K562 (cell line): ENCODE measurements at regions not wholly inside any gene's neighbourhood (a gene's known extent, or its start where the extent isn't known, plus 50 kb on each side); places are given as distances from the start of the nearest gene placed in this dataset.

Experiments used
- COPS2 ChIP-seq: fragments of 450-650 bp; conservative IDR thresholded peaks from 2 replicates; pipeline ENCODE4 v1.6.1; 2016; ENCODE audit warnings: mild to moderate bottlenecking, moderate library complexity
- CTCF ChIP-seq, 3 experiments: IDR thresholded peaks in 2 of 3; conservative IDR thresholded peaks in 1 of 3; 2 replicates each; pipeline ENCODE4 v1.5.1; 2011 to 2012; ENCODE audit warnings: low read length in 3 of 3, mild to moderate bottlenecking in 3 of 3, control low read depth in 2 of 3, improper control_type of control experiment in 1 of 3, inconsistent platforms in 1 of 3, low read depth in 1 of 3, mixed read lengths in 1 of 3, moderate library complexity in 1 of 3; ENCODE audit not compliant: insufficient read depth in 2 of 3
- KLF16 ChIP-seq: IDR thresholded peaks from 2 replicates; pipeline ENCODE4 v1.6.1; 2016; ENCODE audit warnings: antibody characterized with exemption
- MAZ ChIP-seq, 2 experiments: fragments of 450-650 bp in 1 of 2; sonication (generic) in 1 of 2; formaldehyde crosslinking; IDR thresholded peaks in 1 of 2; conservative IDR thresholded peaks in 1 of 2; 2 replicates each; pipeline versions ENCODE4 v1.4.0 to v1.5.0; 2020; ENCODE audit warnings: mild to moderate bottlenecking in 1 of 2, missing genetic modification reagents in 1 of 2
- NR1H2 ChIP-seq: sonication (generic); formaldehyde crosslinking; IDR thresholded peaks from 2 replicates; pipeline ENCODE4 v1.4.0; 2020; ENCODE audit warnings: mild to moderate bottlenecking, missing genetic modification reagents

GRCh38 chr1:175803413-175803812 lies 60.0 kb upstream of the TNR start:
- TF ChIP-seq KLF16 (no peak), CTCF (IDR thresholded peaks at IDR 0.05 in 2 of 3, conservative IDR thresholded peaks at IDR 0.05 in 1 of 3; ENCODE audit: insufficient read depth in 2 of 3, low read depth in 1 of 3, low read length in 3 of 3) (no peak), COPS2 (no peak), MAZ (CRISPR knock-in tag; conservative IDR thresholded peaks at IDR 0.05 in 1 of 2, IDR thresholded peaks at IDR 0.05 in 1 of 2) (no peak), NR1H2 (CRISPR knock-in tag) (no peak)
